Stimulated activated CD4-positive, alpha-beta T cell treated with anti-CD3 and anti-CD28 coated beads, Interleukin-1b, Interleukin-23, amount 100 ng/mL, for 48 hours (primary cell): ENCODE measurements at regions not wholly inside any gene's neighbourhood (a gene's known extent, or its start where the extent isn't known, plus 50 kb on each side); places are given as distances from the start of the nearest gene placed in this dataset.
"Not testable (repeated sequence)": the region's sequence is repeated elsewhere in the genome, so short reads cannot be mapped to it uniquely, and the experiment has no call there.

Source experiments
- DNase-seq: peaks from one replicate; pipeline ENCODE4 v3.0.0-alpha.2; 2020

DNA sequence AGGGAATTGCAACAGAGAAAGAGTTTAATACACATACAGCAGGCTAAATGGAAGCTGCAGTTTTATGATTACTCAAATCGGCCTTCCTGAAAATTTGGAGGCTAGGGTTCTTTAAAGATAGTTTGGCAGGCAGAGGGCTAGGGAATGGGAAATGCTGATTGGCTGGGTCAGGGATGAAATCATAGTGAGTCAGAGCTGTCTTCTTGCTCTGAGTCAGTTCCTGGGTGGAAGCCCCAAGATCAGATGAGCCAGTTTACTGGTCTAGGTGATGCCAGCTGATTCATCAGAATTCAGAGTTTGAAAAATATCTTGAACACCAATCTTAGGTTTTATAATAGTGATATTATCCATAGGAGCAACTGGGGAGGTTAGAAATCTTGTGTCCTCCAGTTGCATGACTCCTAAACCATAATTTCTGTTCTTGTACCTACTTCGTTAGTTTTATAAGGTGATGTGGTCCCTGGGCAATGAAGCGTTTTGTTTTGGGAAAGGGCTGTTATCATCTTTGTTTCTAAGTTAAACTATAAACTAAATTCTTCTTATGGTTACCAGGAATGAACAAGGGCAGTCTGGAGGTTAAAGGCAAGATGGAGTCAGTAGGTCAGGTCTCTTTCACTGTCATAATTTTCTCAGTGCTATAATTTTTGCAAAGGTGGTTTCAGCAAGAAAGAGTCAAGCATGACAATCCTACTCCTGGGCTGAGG is 257.8 kb upstream of the CCDC196 start:
- peak; percentile 54 for DNase-seq

GRCh38 chr14:66231820-66232219 is 254.4 kb upstream of the CCDC196 start:
- DNase-seq, result no peak

DNA sequence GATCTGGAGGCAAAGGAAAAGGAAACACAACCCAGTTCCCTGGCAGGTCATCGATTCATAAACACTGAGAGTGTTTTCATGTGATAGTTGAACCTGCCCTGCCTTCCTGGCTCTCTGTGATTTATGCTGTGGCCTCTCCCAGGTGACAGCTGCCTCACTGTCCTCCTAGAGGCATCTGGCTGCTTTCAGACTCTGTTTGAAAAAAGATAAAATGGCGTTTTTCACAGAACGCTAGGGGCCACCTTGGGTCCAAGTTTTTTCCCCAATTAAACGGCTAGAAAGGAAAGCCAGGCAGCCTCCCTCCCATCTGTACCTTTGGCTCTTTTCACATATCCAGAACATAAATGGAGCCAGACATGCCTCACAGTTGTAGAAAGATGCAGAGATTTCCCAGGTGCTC is 252.6 kb upstream of the CCDC196 start:
- no peak for DNase-seq

- no peak for DNase-seq
These were observed 251.8 kb upstream of the CCDC196 start for GRCh38 chr14:66234411-66234810.

GRCh38 chr14:66237741-66238140 is 248.4 kb upstream of the CCDC196 start:
- DNase-seq, result no peak

DNA sequence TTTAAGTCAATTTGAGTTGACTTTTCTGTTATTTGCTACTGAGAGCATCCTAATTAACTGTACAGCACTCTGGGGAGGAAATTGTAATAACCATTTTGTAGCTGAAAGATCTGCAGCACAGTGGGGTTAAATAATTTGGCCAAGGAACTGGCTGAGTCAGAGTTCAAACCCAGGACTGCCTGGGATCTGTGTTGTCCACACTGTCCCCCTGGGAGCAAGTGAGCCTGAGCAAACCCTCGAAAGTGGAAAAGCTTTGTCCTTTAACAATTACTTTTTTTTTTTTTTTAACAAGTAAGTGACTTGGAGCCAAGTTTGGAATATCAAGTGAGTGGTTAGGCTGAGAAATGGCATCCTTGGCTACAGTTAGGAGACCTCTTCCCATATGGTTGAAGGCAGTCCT is 247.2 kb upstream of the CCDC196 start:
- no peak for DNase-seq

DNA sequence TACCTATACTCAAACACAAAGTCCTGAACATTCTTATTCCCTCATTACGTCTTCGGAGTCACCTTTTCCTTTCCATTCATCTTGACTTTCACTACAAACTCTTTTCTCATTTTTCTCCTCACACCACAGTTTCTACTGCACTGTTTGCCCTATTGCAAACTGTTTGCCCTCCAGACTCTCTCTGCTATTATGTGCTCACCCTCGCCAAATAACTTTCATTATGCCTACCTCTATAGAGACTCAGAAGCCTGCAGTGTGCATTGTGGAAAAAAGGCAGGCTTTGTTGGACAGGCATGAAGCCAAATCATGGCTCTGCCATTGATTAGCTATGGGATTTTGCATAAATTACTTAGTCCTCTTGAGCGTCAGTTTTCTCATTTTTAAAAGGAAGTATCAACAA is 246.6 kb upstream of the CCDC196 start:
- DNase-seq, result no peak

DNA sequence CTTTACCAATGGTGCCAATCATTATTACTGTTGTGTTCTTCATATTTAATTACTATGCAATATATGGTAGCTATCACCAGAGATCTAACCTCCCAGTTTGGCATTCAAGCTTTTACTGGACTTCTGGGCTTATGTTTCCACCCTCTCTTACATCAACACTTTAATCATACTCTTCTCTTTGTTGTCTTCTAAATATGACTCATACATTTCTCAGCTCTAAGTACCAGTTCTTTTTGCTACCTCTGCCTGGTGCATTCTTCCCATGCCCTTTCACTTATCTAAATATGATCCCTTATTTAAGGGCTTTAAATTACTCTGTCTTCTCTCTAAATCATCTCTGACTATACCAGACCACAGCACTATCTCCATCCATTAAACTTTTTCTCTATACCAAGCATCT is 246.1 kb upstream of the CCDC196 start:
- no peak for DNase-seq

GRCh38 chr14:66242001-66242400 is 244.2 kb upstream of the CCDC196 start:
- DNase-seq, result no peak

DNA sequence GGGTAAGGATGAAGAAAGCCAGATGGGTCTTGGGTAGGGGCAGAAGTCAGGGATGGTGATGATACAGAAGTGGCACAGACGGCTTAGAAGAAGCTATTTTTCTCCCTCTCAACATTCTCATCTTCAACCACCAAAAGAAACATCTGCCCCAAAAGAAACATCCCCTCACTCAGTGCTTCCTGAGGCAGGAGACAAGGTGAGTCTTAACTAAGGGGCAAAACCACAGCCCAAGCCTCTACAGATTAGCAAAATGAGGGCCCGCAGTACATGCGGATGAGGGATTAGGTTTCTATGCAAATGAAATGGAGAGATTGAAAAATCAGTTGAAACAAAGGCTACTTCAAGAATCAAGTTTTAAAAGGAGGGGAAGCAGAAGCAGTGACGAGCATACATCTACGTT is 241.3 kb upstream of the CCDC196 start:
- no peak for DNase-seq

DNA sequence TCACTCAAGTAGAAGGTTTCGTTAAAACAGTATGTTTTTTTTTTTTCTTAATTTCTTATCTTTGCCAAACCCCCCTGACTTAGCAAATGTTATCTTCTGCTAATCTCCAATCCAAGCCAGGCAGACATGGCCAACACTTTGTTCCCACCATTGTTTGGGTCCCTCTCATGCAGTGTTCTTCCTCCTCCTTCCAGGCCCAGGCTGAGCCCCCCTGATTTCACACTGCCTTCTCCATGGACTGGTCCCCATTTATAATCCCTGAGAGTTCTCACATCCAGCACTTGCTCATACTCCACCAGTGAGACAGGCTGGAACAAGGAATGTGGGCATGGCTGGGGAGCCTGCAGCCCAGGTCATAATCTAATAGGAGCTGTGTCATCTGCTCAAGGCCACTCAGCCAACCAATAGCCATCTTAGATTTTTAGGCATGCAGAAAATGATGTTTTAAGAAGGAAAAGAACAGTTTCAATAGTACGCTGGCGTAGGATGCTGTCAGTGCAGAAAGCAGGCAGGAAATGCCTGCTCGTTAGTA is 238.4 kb upstream of the CCDC196 start:
- no peak for DNase-seq

- no peak for DNase-seq
These were observed 237.9 kb upstream of the CCDC196 start for GRCh38 chr14:66248256-66248655.

DNA sequence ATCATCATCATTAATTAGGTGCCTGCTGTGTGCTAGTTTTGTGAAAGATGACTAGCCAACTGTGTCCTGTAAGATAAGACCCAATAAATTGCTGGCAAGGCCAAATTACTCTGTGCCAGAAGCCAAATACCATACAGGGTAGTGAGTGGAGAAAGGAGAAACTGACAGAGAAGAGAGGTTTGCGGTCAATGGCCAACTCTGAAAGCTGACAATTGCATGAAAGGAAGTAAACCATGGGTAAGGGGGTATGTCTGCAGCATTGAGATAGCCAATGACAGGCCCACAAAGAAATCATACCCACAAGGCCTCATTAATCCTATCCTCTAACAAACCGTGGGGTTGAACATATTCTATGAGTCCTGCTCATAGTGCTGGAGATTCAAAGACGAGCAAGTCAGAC is 236.6 kb upstream of the CCDC196 start:
- no peak for DNase-seq

- DNase-seq, result no peak
These were observed 232.1 kb upstream of the CCDC196 start for GRCh38 chr14:66254038-66254437.

DNA sequence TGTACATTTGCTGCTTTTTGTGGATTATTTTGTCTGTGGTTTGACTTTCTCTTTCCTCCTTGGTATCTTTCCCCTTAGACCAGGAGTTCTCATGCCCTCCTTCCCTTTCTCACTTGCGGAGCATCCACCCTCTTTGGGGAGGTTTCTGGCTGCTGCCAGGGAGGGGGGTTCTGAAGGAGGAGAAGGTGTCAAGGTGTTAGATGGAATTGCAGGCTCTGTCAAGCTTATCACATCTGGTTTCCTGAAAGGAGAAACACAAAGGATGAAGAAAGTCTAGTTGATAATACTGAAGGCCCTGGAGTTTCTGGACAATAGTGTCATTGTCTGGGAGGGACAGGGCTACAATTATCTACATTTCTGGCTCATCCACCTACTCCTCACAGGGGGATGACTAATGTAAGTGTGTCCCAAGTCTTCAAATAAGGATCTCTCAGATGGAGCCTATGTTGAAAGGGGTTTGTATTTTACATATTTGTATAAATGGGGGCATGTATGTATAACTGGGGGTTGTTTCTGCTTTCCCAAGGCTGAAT is 217.3 kb upstream of the CCDC196 start:
- no peak for DNase-seq

GRCh38 chr14:66272221-66272620 is 213.9 kb upstream of the CCDC196 start:
- no peak for DNase-seq

DNA sequence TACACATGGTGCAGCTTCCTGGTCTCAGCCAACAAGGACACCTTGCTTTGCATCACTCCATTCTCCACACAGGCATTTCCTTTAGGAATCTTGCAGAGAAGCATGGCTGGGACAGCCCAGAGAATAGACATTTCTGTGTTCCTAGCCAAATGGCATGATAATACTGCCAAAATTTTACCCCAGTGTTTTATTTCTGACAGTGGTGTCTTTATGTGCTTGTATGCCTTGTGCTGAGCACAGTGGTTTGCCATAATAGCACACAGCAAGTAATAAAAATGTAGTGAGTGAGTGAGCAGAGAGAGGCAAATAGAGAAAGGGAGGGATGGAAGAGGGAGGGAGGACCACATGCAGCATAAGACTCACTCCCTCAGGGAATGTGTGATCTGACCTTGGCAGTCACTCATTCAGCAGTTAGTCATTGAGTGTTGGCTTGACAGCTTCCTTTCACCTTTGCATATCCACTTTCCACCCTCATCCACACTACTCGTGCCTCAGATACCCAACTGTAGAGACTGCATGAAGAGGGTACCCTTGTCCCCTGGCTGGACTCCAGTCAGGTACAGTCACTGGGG is 212.8 kb upstream of the CCDC196 start:
- no peak for DNase-seq

DNA sequence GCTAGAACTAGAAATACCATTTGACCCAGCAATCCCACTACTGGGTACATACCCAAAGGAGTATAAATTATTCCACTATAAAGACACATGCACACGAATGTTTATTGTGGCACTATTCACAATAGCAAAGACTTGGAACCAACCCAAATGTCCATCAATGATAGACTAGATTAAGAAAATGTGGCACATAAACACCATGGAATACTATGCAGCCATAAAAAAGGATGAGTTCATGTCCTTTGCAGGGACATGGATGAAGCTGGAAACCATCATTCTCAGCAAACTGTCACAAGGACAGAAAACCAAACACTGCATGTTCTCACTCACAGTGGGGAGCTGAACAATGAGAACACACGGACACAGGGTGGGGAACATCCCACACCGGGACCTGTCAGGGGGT is 207.8 kb upstream of the CCDC196 start:
- not testable (repeated sequence) for DNase-seq

- no peak for DNase-seq
These were observed 205.0 kb upstream of the CCDC196 start for GRCh38 chr14:66281036-66281776.

DNA sequence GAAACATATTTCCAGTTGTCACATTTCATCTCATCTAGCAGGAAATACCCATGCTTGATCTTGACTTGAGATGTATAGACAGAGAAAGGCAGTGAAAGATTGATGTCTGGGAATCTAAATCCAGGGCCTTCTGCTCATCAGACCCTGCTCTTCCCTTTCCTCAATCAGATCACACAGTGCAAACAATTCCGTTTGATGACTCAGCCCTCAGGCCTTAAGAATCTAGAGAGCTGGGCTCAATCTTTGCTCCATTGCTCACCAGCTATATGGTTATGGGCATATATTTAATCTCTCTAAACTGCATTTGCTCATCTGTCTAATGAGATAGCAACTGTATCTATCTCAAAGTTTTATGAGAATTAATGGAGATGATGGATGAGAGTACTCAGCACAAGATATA is 201.8 kb upstream of the CCDC196 start:
- no peak for DNase-seq

GRCh38 chr14:66288511-66288910 is 197.7 kb upstream of the CCDC196 start:
- no peak for DNase-seq

DNA sequence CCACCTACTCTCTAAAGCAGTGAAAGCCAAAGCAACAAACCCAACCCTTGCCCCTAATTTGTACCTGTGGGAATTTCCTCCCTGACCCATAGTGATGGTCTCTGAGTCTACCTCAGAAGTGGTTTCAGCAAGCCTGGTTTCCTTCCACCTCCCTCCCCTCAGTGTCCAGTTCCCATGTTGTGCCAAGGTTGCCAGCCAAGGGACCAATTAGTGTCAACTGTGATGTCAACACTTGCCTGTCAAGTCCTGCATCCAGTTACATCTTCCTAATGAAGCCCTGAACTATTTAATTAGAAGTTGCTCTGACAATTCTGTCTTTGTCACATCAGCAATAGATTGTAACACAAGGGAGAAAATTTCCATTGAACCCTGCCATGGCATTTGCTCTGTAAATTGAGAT is 194.4 kb upstream of the CCDC196 start:
- DNase-seq, result no peak

DNA sequence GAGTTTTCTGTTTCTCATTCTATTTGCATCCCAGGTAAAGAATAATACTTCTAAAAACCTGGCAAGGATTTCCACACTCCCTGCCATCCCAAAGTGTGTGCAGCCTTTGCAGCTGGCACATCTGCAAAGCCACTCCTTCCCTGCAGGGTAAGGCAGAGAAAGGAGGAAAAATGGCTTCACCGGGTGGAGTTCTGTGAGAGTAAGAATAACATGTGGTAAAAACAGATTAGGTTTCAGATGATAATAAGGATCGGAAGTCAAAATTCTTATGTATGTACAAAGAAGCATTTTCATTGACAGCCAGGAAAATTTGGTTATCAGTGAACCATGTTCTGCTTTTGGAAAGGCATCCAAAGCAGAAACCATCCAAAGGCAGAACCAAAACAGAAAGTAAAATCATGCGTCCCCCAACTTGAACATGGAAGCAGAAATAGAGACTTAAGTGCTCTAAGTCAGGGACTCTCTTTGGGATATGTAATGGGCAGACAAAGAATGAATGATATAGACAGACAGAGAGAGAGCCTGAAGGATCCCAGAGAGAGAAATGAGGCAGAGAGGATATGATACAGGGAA is 192.6 kb upstream of the CCDC196 start:
- no peak for DNase-seq

DNA sequence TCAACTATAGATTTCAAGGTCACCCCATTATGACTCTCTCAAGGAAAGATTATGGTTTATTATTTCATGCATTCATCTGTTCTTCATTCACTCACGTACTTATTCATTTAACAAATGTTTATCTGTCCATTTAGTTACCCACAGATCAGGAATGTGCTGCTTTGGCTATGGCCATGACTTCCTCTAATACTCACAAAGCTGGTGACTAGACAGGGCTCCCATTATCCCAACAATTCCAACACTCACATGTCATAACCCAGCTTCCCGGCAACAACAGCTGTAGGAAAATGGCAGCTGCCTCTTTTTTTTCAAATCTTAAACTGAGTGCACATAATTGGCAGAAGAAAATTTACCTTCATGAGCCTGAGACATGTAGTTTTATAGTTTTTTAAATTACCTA is 190.8 kb upstream of the CCDC196 start:
- DNase-seq, result no peak
